Progenitor cell of endocrine pancreas (in vitro differentiated cells): ENCODE measurements at regions not wholly inside any gene's neighbourhood (a gene's known extent, or its start where the extent isn't known, plus 50 kb on each side); places are given as distances from the start of the nearest gene placed in this dataset.

ENCODE experiments used
- DNase-seq: peaks from one replicate; pipeline ENCODE4 v3.0.0; 2021; ENCODE audit warnings: low spot score; ENCODE audit not compliant: unreplicated experiment
- H3K27ac Mint-ChIP-seq: 2 replicates; pipeline ENCODE4 v1.8.0; 2021; ENCODE audit warnings: mild to moderate bottlenecking, moderate library complexity, mixed read lengths
- H3K27me3 Mint-ChIP-seq: 2 replicates; pipeline ENCODE4 v1.8.0; 2021; ENCODE audit warnings: mixed read lengths
- H3K36me3 Mint-ChIP-seq: 2 replicates; pipeline ENCODE4 v1.8.0; 2022; ENCODE audit warnings: mixed read lengths; ENCODE audit not compliant: insufficient read depth
- H3K4me1 Mint-ChIP-seq: 2 replicates; pipeline ENCODE4 v1.8.0; 2021; ENCODE audit warnings: low read depth, mixed read lengths
- H3K4me3 Mint-ChIP-seq: 2 replicates; pipeline ENCODE4 v1.8.0; 2021; ENCODE audit warnings: low read depth, mild to moderate bottlenecking, moderate library complexity, mixed read lengths
- H3K9me3 Mint-ChIP-seq: 2 replicates; pipeline ENCODE4 v1.8.0; 2021; ENCODE audit warnings: low read depth, mixed read lengths
- CTCF ChIP-seq: fragments of 200-600 bp; sonication (generic); IDR thresholded peaks from one replicate; pipeline ENCODE4 v1.5.0; 2021; ENCODE audit warnings: antibody characterized with exemption, mild to moderate bottlenecking; ENCODE audit not compliant: unreplicated experiment

- H3K4me3 Mint-ChIP-seq: no peak overlapping the region
- TF ChIP-seq CTCF: no peak
- H3K4me1 Mint-ChIP-seq: peaks cover 11% of the 10 kb centered on the region
- no peaks in the 10 kb centered on the region for H3K36me3 Mint-ChIP-seq
- no peak overlapping the region for H3K27ac Mint-ChIP-seq
- H3K9me3 Mint-ChIP-seq: no peaks in the 10 kb centered on the region
- no peak for DNase-seq
- H3K27me3 Mint-ChIP-seq: peaks cover 15% of the 10 kb centered on the region
These were observed 354.6 kb upstream of the SATB1 start for GRCh38 chr3:18779704-18780103.

- no peak for DNase-seq
These were observed 353.5 kb upstream of the SATB1 start for GRCh38 chr3:18778598-18778997.

GRCh38 chr3:18778094-18778493 is 353.0 kb upstream of the SATB1 start:
- H3K4me3 Mint-ChIP-seq: no peak overlapping the region
- H3K27ac Mint-ChIP-seq: no peak overlapping the region
- H3K9me3 Mint-ChIP-seq: no peaks in the 10 kb centered on the region
- no peak for DNase-seq
- H3K27me3 Mint-ChIP-seq: peaks cover 15% of the 10 kb centered on the region
- peaks cover 21% of the 10 kb centered on the region for H3K4me1 Mint-ChIP-seq
- TF ChIP-seq CTCF: no peak
- no peaks in the 10 kb centered on the region for H3K36me3 Mint-ChIP-seq

More at GRCh38 chr3:18778598-18778997, 353.5 kb upstream of the SATB1 start:
- H3K27me3 Mint-ChIP-seq: peaks cover 15% of the 10 kb centered on the region
- no peaks in the 10 kb centered on the region for H3K36me3 Mint-ChIP-seq
- no peak overlapping the region for H3K4me3 Mint-ChIP-seq
- H3K27ac Mint-ChIP-seq: no peak overlapping the region
- H3K4me1 Mint-ChIP-seq: peaks cover 20% of the 10 kb centered on the region
- H3K9me3 Mint-ChIP-seq: no peaks in the 10 kb centered on the region
- TF ChIP-seq CTCF: no peak

GRCh38 chr3:18775501-18775900 is 350.4 kb upstream of the SATB1 start:
- no peaks in the 10 kb centered on the region for H3K36me3 Mint-ChIP-seq
- peaks cover 20% of the 10 kb centered on the region for H3K27me3 Mint-ChIP-seq
- no peak for TF ChIP-seq CTCF
- no peak overlapping the region for H3K27ac Mint-ChIP-seq
- peaks cover 12% of the 10 kb centered on the region for H3K4me1 Mint-ChIP-seq
- DNase-seq: no peak
- H3K9me3 Mint-ChIP-seq: no peaks in the 10 kb centered on the region
- H3K4me3 Mint-ChIP-seq: no peak overlapping the region

- no peak for DNase-seq
- no peak overlapping the region for H3K27ac Mint-ChIP-seq
- H3K4me3 Mint-ChIP-seq: no peak overlapping the region
- peaks cover 20% of the 10 kb centered on the region for H3K27me3 Mint-ChIP-seq
- no peak for TF ChIP-seq CTCF
- H3K9me3 Mint-ChIP-seq: no peaks in the 10 kb centered on the region
- no peaks in the 10 kb centered on the region for H3K36me3 Mint-ChIP-seq
- peaks cover 12% of the 10 kb centered on the region for H3K4me1 Mint-ChIP-seq
These were observed 349.4 kb upstream of the SATB1 start for GRCh38 chr3:18774319-18775088.
